ENCODE measurements at regions not wholly inside any gene's neighbourhood (a gene's known extent, or its start where the extent isn't known, plus 50 kb on each side); places are given as distances from the start of the nearest gene placed in this dataset.
"Not testable (repeated sequence)": the region's sequence is repeated elsewhere in the genome, so short reads cannot be mapped to it uniquely, and the experiment has no call there.

- DNase-seq (no peak), ATAC-seq (no peak)
- TF ChIP-seq, protein P1, sequence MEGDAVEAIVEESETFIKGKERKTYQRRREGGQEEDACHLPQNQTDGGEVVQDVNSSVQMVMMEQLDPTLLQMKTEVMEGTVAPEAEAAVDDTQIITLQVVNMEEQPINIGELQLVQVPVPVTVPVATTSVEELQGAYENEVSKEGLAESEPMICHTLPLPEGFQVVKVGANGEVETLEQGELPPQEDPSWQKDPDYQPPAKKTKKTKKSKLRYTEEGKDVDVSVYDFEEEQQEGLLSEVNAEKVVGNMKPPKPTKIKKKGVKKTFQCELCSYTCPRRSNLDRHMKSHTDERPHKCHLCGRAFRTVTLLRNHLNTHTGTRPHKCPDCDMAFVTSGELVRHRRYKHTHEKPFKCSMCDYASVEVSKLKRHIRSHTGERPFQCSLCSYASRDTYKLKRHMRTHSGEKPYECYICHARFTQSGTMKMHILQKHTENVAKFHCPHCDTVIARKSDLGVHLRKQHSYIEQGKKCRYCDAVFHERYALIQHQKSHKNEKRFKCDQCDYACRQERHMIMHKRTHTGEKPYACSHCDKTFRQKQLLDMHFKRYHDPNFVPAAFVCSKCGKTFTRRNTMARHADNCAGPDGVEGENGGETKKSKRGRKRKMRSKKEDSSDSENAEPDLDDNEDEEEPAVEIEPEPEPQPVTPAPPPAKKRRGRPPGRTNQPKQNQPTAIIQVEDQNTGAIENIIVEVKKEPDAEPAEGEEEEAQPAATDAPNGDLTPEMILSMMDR (IDR thresholded peaks at IDR 0.05): no peak
- H3K36me3 ChIP-seq (ENCODE audit: low read depth): no peaks in the 10 kb centered on the region
- H3K9me3 ChIP-seq: no peaks in the 10 kb centered on the region
- intact Hi-C loops (cut with DNase I, micrococcal nuclease): no loop called here
- H3K4me3 ChIP-seq: no peak overlapping the region
- peaks cover 13% of the 10 kb centered on the region for H3K4me1 ChIP-seq (ENCODE audit: low read depth)
Measured at GRCh38 chr2:174678395-174678794, 80.8 kb upstream of the WIPF1 start.

DNA sequence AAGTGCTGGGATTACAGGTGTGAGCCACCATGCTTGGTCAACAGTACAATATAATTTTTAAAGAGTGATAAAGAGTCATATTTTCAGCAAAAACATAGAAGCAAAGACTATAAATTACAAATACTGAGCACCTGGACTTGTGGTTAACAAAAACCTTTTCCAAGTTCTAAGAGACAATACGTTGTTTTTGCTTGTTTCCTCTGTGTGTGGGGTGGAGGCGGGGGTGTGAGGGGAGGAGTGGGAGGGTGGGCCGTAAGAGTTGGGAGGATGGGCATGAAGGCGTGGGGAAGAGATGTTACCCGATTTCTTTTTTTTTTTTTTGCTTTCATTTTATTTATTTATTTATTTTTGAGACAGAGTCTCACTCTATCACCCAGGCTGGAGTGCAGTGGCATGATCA, 78.0 kb upstream of the WIPF1 start:
- no peaks in the 10 kb centered on the region for H3K4me1 ChIP-seq (ENCODE audit: low read depth)
- H3K36me3 ChIP-seq (ENCODE audit: low read depth): no peaks in the 10 kb centered on the region
- TF ChIP-seq, protein P1 (IDR thresholded peaks at IDR 0.05): no peak
- ATAC-seq: no peak
- H3K4me3 ChIP-seq: no peak overlapping the region
- intact Hi-C loops (cut with DNase I, micrococcal nuclease): no loop called here
- DNase-seq: no peak
- H3K9me3 ChIP-seq: peaks cover 12% of the 10 kb centered on the region

GRCh38 chr2:174673876-174674275, 76.3 kb upstream of the WIPF1 start:
- TF ChIP-seq, protein P1 (IDR thresholded peaks at IDR 0.05): no peak
- DNase-seq (no peak), ATAC-seq (no peak)
- intact Hi-C loops (cut with DNase I, micrococcal nuclease): no loop called here
- H3K9me3 ChIP-seq: peaks cover 12% of the 10 kb centered on the region
- H3K4me1 ChIP-seq (ENCODE audit: low read depth): no peaks in the 10 kb centered on the region
- no peak overlapping the region for H3K4me3 ChIP-seq
- no peaks in the 10 kb centered on the region for H3K36me3 ChIP-seq (ENCODE audit: low read depth)

GRCh38 chr2:174673440-174673839, 75.8 kb upstream of the WIPF1 start:
- no peak for DNase-seq
- Histone ChIP-seq H3K36me3 (ENCODE audit: low read depth) (no peaks in the 10 kb centered on the region), H3K9me3 (peaks cover 12% of the 10 kb centered on the region), H3K4me1 (ENCODE audit: low read depth) (no peaks in the 10 kb centered on the region), H3K4me3 (no peak overlapping the region)
- intact Hi-C loops (cut with DNase I, micrococcal nuclease): no loop called here
- ATAC-seq: no peak
- TF ChIP-seq, protein P1 (IDR thresholded peaks at IDR 0.05): no peak

- H3K4me1 ChIP-seq (ENCODE audit: low read depth); H3K4me3 ChIP-seq; intact Hi-C loops (cut with DNase I, micrococcal nuclease); ATAC-seq; DNase-seq; H3K36me3 ChIP-seq (ENCODE audit: low read depth): not testable (repeated sequence)
- H3K9me3 ChIP-seq: peaks cover 12% of the 10 kb centered on the region
Measured at GRCh38 chr2:174671532-174671931, 73.9 kb upstream of the WIPF1 start.

DNA sequence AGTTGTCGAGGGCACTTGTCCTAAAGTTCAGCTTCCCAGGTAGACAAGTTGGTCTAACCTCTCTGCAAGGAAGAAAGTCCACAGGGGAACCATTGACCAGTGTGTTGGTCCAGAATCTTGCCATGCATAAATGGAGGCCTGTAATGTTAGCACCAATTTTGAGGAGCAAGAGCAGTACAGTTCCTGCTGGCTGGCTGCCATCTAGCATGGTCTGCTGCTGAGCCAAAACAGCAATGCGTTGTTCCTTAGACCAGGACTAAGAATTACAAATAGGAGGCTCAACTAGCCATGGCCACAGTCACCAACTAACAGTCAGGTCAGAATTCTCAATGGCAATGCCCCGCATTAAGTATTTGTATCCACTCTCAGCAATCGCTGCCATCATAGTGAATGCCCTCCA, 72.8 kb upstream of the WIPF1 start:
- ATAC-seq (no peak), DNase-seq (no peak)
- intact Hi-C loops (cut with DNase I, micrococcal nuclease): no loop called here
- H3K4me3 ChIP-seq: no peak overlapping the region
- H3K36me3 ChIP-seq (ENCODE audit: low read depth): no peaks in the 10 kb centered on the region
- peaks cover 12% of the 10 kb centered on the region for H3K9me3 ChIP-seq
- TF ChIP-seq, protein P1 (IDR thresholded peaks at IDR 0.05): no peak
- no peaks in the 10 kb centered on the region for H3K4me1 ChIP-seq (ENCODE audit: low read depth)

All from mucosa of descending colon (tissue), 3 donors.